A549 (cell line): ENCODE measurements at regions not wholly inside any gene's neighbourhood (a gene's known extent, or its start where the extent isn't known, plus 50 kb on each side); places are given as distances from the start of the nearest gene placed in this dataset.
"Not testable (repeated sequence)": the region's sequence is repeated elsewhere in the genome, so short reads cannot be mapped to it uniquely, and the experiment has no call there.

ENCODE experiments used
- TF ChIP-seq, protein P1 (sequence below): fragments of >200 bp; sonication (Bioruptor Twin); formaldehyde crosslinking; IDR thresholded peaks from 3 replicates; pipeline ENCODE4 v1.5.1; 2016
- TF ChIP-seq, protein P2 (sequence below): fragments of 250-450 bp; sonication (Bioruptor Pico); IDR thresholded peaks from 2 replicates; pipeline ENCODE4 v1.5.0; 2021; ENCODE audit warnings: mild to moderate bottlenecking, moderate library complexity, borderline replicate concordance
- TF ChIP-seq, protein P3 (sequence below): fragments of 150-350 bp; IDR thresholded peaks from 2 replicates; pipeline ENCODE4 v1.6.1; 2014; ENCODE audit warnings: low read depth, mild to moderate bottlenecking, low read length

DNA sequence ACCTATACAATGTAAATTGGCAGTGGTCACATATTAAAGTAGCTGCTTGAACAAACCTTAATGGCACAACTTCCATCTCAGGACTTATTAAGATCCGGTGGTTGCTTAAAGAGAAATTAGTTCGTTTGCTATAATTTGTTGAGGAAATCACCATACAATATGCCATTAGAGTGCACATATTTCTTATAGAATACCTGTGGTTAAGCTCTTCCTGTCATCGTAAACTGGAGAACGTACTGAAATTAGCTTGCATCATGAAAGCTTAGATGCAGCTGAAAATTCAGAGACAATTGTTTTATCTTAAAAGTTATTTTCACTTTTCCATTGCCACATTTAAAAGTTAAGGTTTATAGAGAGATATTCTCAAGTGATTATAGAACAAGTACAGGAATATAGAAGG, 818.6 kb upstream of the ALG10B start:
- TF ChIP-seq, protein P1, sequence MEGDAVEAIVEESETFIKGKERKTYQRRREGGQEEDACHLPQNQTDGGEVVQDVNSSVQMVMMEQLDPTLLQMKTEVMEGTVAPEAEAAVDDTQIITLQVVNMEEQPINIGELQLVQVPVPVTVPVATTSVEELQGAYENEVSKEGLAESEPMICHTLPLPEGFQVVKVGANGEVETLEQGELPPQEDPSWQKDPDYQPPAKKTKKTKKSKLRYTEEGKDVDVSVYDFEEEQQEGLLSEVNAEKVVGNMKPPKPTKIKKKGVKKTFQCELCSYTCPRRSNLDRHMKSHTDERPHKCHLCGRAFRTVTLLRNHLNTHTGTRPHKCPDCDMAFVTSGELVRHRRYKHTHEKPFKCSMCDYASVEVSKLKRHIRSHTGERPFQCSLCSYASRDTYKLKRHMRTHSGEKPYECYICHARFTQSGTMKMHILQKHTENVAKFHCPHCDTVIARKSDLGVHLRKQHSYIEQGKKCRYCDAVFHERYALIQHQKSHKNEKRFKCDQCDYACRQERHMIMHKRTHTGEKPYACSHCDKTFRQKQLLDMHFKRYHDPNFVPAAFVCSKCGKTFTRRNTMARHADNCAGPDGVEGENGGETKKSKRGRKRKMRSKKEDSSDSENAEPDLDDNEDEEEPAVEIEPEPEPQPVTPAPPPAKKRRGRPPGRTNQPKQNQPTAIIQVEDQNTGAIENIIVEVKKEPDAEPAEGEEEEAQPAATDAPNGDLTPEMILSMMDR, result not testable (repeated sequence)
- TF ChIP-seq, protein P2, sequence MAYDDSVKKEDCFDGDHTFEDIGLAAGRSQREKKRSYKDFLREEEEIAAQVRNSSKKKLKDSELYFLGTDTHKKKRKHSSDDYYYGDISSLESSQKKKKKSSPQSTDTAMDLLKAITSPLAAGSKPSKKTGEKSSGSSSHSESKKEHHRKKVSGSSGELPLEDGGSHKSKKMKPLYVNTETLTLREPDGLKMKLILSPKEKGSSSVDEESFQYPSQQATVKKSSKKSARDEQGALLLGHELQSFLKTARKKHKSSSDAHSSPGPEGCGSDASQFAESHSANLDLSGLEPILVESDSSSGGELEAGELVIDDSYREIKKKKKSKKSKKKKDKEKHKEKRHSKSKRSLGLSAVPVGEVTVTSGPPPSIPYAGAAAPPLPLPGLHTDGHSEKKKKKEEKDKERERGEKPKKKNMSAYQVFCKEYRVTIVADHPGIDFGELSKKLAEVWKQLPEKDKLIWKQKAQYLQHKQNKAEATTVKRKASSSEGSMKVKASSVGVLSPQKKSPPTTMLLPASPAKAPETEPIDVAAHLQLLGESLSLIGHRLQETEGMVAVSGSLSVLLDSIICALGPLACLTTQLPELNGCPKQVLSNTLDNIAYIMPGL (CRISPR knock-in tag), result not testable (repeated sequence)
- TF ChIP-seq, protein P3, sequence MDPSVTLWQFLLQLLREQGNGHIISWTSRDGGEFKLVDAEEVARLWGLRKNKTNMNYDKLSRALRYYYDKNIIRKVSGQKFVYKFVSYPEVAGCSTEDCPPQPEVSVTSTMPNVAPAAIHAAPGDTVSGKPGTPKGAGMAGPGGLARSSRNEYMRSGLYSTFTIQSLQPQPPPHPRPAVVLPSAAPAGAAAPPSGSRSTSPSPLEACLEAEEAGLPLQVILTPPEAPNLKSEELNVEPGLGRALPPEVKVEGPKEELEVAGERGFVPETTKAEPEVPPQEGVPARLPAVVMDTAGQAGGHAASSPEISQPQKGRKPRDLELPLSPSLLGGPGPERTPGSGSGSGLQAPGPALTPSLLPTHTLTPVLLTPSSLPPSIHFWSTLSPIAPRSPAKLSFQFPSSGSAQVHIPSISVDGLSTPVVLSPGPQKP, result not testable (repeated sequence)
